NT2/D1 (cell line): ENCODE measurements at regions not wholly inside any gene's neighbourhood (a gene's known extent, or its start where the extent isn't known, plus 50 kb on each side); places are given as distances from the start of the nearest gene placed in this dataset.

ENCODE experiments used
- DNase-seq: peaks from one replicate; pipeline ENCODE4 v3.0.0-alpha.2; 2011; ENCODE audit warnings: low read depth, low spot score
- H3K27me3 ChIP-seq: 2 replicates; pipeline ENCODE4 v1.6.0; 2011; ENCODE audit warnings: mild to moderate bottlenecking; ENCODE audit not compliant: insufficient read length, insufficient read depth
- H3K36me3 ChIP-seq: 2 replicates; pipeline ENCODE4 v1.6.1; 2011; ENCODE audit warnings: mild to moderate bottlenecking, low read length, mixed read lengths; ENCODE audit not compliant: insufficient read depth, insufficient read length
- H3K4me1 ChIP-seq: 2 replicates; pipeline ENCODE4 v1.5.1; 2011; ENCODE audit not compliant: insufficient read depth, insufficient read length
- H3K4me3 ChIP-seq: 2 replicates; pipeline ENCODE4 v1.5.1; 2011; ENCODE audit warnings: low read depth; ENCODE audit not compliant: insufficient read length
- H3K9ac ChIP-seq: 2 replicates; pipeline ENCODE4 v1.6.0; 2011; ENCODE audit warnings: low read depth; ENCODE audit not compliant: insufficient read length
- H3K9me3 ChIP-seq: 2 replicates; pipeline ENCODE4 v1.5.1; 2011; ENCODE audit warnings: mild to moderate bottlenecking, low read length; ENCODE audit not compliant: insufficient read depth
- SUZ12 ChIP-seq: IDR thresholded peaks from 2 replicates; pipeline ENCODE4 v1.6.1; 2011; ENCODE audit not compliant: insufficient read length, insufficient read depth; ENCODE audit errors: extremely low read depth
- YY1 ChIP-seq: IDR thresholded peaks from 2 replicates; pipeline ENCODE4 v1.6.1; 2011; ENCODE audit not compliant: insufficient read length, insufficient read depth
- ZNF274 ChIP-seq: IDR thresholded peaks from 2 replicates; pipeline ENCODE4 v1.6.1; 2011; ENCODE audit warnings: mild to moderate bottlenecking, low read depth, low read length

DNA sequence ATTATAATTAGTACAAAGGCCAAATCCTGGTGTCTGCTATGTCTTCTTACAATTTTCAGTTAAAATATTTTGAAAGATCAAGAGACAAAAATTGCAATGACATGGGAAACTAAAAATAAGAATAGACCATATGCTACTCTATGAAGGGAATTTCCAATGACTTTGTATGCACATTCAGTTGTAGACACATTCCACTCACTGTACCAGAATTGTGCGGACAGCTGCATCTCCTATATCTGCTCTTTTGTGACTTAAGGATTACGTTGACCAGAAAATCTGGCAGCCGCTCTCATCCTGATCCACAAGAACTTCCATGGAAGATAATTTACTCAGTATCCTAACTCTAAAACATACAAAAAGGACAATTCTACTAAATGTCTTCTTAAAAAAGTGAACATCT is 493.9 kb upstream of the KCNMB2 start:
- Histone ChIP-seq H3K4me1 (no peaks in the 10 kb centered on the region), H3K36me3 (no peaks in the 10 kb centered on the region), H3K9me3 (no peaks in the 10 kb centered on the region), H3K4me3 (no peak overlapping the region), H3K27me3 (no peaks in the 10 kb centered on the region), H3K9ac (no peak overlapping the region)
- no peak for DNase-seq
- no peak for TF ChIP-seq ZNF274
- no peak for TF ChIP-seq SUZ12
- no peak for TF ChIP-seq YY1

DNA sequence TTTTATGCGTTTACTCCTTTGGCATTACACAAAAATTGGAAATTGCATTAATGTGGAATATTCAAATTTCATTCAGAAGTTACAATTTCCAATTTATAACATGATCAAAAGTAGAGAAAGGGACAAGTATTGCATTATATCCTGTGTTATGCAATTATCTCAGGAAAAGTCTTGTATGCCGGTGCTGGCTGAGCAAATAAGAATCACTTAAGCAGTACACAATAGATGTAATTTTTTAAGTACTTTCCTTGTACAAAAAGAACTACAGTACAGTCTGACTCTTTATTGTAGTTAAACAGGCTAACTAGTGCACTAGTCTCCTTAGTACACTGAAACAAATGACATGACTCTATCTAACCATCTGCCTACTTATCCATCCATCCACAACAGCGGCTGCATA is 493.2 kb upstream of the KCNMB2 start:
- TF ChIP-seq YY1: no peak
- Histone ChIP-seq H3K36me3 (no peaks in the 10 kb centered on the region), H3K27me3 (no peaks in the 10 kb centered on the region), H3K4me3 (no peak overlapping the region), H3K4me1 (no peaks in the 10 kb centered on the region), H3K9ac (no peak overlapping the region), H3K9me3 (no peaks in the 10 kb centered on the region)
- no peak for DNase-seq

DNA sequence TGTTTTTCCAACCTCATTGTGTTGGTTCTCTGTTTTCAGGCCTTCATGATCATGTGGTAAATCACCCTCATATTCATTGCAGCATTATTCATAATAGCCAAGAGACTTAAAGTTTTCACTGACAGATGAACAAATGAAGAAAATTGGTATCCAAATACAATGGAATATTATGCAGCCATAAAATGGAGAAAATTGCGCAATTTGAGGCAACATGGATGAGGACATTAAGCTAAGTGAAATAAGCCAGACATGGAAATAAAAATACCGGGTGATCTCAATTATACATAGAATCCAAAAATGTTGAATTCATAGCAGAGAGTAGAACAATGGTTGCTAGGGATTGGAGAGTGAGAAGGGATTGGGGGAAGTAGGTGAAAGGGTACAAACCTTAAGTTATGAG is 491.9 kb upstream of the KCNMB2 start:
- Histone ChIP-seq H3K9me3 (no peaks in the 10 kb centered on the region), H3K9ac (no peak overlapping the region), H3K4me1 (no peaks in the 10 kb centered on the region), H3K36me3 (no peaks in the 10 kb centered on the region), H3K4me3 (no peak overlapping the region), H3K27me3 (no peaks in the 10 kb centered on the region)
- no peak for DNase-seq
- TF ChIP-seq SUZ12: no peak
- TF ChIP-seq ZNF274: no peak
- no peak for TF ChIP-seq YY1

DNA sequence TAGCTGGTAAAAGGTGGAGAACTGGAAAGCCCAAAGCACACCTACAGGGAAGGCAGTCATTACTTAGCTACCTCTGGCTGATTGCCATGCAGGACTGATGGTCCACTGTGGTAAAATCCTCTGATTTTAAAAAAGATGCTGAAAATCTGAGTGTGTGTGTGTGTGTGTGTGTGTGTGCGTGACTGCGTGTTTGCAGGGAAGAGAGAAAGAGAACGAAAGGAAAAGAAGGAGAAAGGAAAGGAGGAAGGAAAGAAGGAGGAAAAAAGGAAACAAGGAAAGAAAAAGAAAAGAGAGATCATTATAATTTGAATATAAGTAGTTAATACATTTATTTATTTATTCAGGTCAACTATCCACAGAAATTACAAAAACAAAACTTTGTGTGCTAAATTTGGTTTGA is 488.7 kb upstream of the KCNMB2 start:
- no peak for DNase-seq
- TF ChIP-seq SUZ12: no peak
- TF ChIP-seq YY1: no peak
- TF ChIP-seq ZNF274: no peak
- H3K4me3 ChIP-seq: no peak overlapping the region
- H3K9ac ChIP-seq: no peak overlapping the region
- H3K4me1 ChIP-seq: no peaks in the 10 kb centered on the region
- no peaks in the 10 kb centered on the region for H3K9me3 ChIP-seq
- H3K27me3 ChIP-seq: no peaks in the 10 kb centered on the region
- no peaks in the 10 kb centered on the region for H3K36me3 ChIP-seq

DNA sequence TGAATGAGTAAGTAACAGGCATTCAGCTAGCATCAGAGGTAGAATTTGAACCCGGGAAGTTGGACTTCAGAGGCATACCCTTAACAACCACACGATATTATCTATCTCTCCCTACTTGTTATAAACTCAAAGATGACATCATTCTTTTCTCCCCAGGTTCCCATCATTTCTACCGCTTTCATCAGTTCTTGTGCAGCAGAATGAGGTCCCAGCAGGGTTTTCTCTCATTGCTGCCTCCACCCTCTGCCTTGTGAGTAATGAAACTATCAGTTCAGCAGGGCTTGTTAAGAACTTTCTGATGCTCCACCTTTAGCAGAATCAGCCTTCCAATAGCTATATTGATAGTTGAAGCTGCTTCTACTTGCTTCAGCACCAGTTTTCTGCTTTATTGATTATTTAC is 487.5 kb upstream of the KCNMB2 start:
- TF ChIP-seq ZNF274 (no peak), YY1 (no peak), SUZ12 (no peak)
- DNase-seq: no peak

DNA sequence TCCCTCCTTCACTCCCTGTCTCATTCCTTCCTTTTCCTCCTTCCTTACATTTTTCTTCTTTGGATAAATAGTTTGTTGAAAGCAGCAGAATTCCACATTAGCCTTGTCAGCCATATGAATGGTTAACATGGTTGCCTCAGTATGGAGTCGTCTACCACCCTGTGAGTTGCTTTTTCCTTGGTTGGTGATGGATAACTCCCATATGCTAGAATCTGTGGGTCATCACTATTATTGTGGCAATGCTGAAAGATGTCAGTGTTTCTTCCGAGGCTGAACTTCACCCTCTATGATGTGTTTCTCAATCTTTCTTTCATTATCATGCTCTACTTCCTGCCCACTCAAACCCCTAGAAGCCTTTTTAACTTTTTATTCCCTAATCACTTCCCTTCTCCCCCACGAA is 481.8 kb upstream of the KCNMB2 start:
- TF ChIP-seq ZNF274 (no peak), SUZ12 (no peak), YY1 (no peak)
- H3K4me1 ChIP-seq: no peaks in the 10 kb centered on the region
- H3K9ac ChIP-seq: no peak overlapping the region
- H3K36me3 ChIP-seq: no peaks in the 10 kb centered on the region
- no peaks in the 10 kb centered on the region for H3K9me3 ChIP-seq
- H3K4me3 ChIP-seq: no peak overlapping the region
- DNase-seq: no peak
- H3K27me3 ChIP-seq: no peaks in the 10 kb centered on the region

More for the DNA sequence above, 487.5 kb upstream of the KCNMB2 start:
- Histone ChIP-seq H3K27me3 (no peaks in the 10 kb centered on the region), H3K36me3 (no peaks in the 10 kb centered on the region), H3K4me1 (no peaks in the 10 kb centered on the region), H3K9me3 (no peaks in the 10 kb centered on the region), H3K9ac (no peak overlapping the region), H3K4me3 (no peak overlapping the region)

DNA sequence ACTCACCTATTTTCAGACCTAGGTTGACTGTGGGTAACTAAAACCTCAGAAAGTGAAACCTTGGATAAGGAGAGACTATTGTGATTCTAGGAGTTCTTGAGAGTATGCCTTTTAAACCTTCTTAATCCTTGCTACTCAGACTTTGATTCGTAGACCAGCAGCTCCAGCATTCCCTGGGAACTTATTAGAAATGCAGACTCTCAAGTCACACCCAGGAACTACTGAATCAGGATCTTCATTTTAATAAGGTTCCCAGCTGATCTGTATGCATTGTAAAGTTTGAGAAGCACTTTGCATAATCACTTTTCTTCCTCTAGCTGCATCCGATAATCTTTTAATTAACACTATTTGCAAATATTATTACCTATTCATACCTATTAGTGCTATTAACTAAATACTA is 480.3 kb upstream of the KCNMB2 start:
- Histone ChIP-seq H3K4me1 (no peaks in the 10 kb centered on the region), H3K9ac (no peak overlapping the region), H3K36me3 (no peaks in the 10 kb centered on the region), H3K9me3 (no peaks in the 10 kb centered on the region), H3K27me3 (no peaks in the 10 kb centered on the region), H3K4me3 (no peak overlapping the region)
- TF ChIP-seq YY1 (no peak), SUZ12 (no peak), ZNF274 (no peak)
- no peak for DNase-seq

DNA sequence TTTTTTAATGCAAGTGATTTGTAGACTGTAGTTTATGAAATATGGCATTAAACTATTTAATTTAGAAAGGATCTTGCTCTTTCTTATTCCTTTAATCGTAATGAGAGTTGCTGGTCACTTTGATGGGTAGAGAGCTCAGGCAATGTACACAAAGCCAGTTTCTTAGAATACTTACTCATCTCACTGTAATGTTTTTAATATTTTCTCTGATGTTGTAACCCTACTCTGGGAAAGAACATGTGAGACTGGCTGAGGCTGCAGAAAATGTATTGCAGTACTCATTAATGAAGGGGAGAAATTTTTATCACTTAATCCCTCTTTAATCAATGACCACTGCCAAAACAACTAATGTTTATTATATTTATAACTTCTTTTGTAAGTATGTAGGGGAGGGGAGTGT is 479.4 kb upstream of the KCNMB2 start:
- no peak overlapping the region for H3K9ac ChIP-seq
- H3K4me1 ChIP-seq: no peaks in the 10 kb centered on the region
- no peaks in the 10 kb centered on the region for H3K9me3 ChIP-seq
- DNase-seq: no peak
- H3K36me3 ChIP-seq: no peaks in the 10 kb centered on the region
- no peak overlapping the region for H3K4me3 ChIP-seq
- no peaks in the 10 kb centered on the region for H3K27me3 ChIP-seq
- TF ChIP-seq SUZ12: no peak
- no peak for TF ChIP-seq ZNF274
- TF ChIP-seq YY1: no peak
